ENCODE measurements at regions not wholly inside any gene's neighbourhood (a gene's known extent, or its start where the extent isn't known, plus 50 kb on each side); places are given as distances from the start of the nearest gene placed in this dataset.
"Not testable (repeated sequence)": the region's sequence is repeated elsewhere in the genome, so short reads cannot be mapped to it uniquely, and the experiment has no call there.

DNA sequence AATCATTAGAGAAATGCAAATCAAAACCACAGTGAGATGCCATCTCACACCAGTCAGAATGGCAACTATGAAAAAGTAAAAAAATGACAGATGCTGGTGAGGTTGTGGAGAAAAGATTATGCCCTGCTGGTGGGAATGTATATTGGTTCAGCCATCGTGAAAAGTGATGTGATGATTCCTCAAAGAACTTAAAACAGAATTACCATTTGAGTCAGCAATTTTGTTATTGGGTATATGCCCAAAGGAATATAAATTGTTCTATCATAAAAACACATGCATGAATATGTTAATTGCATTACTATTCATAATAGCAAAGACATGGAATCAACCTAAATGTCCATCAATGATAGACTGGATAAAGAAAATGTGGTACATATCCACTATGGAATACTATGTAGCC, 115.1 kb upstream of the OR4E1 start:
- H3K36me3 ChIP-seq (ENCODE audit: control insufficient read depth in 1 of 2, insufficient read depth in 2 of 2, low read length in 2 of 2); H2AFZ ChIP-seq (ENCODE audit: low read depth, low read length, poor library complexity, severe bottlenecking); H3K9me3 ChIP-seq (ENCODE audit: control insufficient read depth in 1 of 2, insufficient read depth in 1 of 2, low read depth in 1 of 2, low read length in 2 of 2); H3K4me2 ChIP-seq (ENCODE audit: low read length); intact Hi-C loops (cut with micrococcal nuclease); RAD21 ChIA-PET (ENCODE audit: low non-redundant PET in 1 of 2, low total read pairs in 2 of 2, uncharacterized antibody in 2 of 2, unreplicated experiment in 2 of 2); CTCF ChIA-PET; H3K27ac ChIP-seq (ENCODE audit: low read depth, low read length); H4K20me1 ChIP-seq (ENCODE audit: insufficient read depth); H3K4me3 ChIP-seq (replicated peaks in 1 of 2; ENCODE audit: low read depth in 1 of 2, low read length in 2 of 2); H3K9me2 ChIP-seq (ENCODE audit: insufficient read depth); DNase-seq (ENCODE audit: low read depth, low spot score); BruUV-seq (replicated peaks); POLR2A ChIA-PET; H3K4me1 ChIP-seq (ENCODE audit: control insufficient read depth in 1 of 2, insufficient read depth in 2 of 2, low read length in 2 of 2); H3K9ac ChIP-seq (ENCODE audit: low read length); ATAC-seq; H3K79me2 ChIP-seq (ENCODE audit: insufficient read depth, low read length): not testable (repeated sequence)
- H3K27me3 ChIP-seq (ENCODE audit: insufficient read depth, low read length): peaks cover 31% of the 10 kb centered on the region
- TF ChIP-seq, protein P1, sequence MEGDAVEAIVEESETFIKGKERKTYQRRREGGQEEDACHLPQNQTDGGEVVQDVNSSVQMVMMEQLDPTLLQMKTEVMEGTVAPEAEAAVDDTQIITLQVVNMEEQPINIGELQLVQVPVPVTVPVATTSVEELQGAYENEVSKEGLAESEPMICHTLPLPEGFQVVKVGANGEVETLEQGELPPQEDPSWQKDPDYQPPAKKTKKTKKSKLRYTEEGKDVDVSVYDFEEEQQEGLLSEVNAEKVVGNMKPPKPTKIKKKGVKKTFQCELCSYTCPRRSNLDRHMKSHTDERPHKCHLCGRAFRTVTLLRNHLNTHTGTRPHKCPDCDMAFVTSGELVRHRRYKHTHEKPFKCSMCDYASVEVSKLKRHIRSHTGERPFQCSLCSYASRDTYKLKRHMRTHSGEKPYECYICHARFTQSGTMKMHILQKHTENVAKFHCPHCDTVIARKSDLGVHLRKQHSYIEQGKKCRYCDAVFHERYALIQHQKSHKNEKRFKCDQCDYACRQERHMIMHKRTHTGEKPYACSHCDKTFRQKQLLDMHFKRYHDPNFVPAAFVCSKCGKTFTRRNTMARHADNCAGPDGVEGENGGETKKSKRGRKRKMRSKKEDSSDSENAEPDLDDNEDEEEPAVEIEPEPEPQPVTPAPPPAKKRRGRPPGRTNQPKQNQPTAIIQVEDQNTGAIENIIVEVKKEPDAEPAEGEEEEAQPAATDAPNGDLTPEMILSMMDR (IDR thresholded peaks at IDR 0.05 in 2 of 3, conservative IDR thresholded peaks at IDR 0.05 in 1 of 3; ENCODE audit: borderline replicate concordance in 1 of 3, insufficient read depth in 1 of 3, low read depth in 2 of 3, low read length in 2 of 3): peak in 2 of 3 experiments; percentile 19 to 35; a peak in 3 of 6 replicates

DNA sequence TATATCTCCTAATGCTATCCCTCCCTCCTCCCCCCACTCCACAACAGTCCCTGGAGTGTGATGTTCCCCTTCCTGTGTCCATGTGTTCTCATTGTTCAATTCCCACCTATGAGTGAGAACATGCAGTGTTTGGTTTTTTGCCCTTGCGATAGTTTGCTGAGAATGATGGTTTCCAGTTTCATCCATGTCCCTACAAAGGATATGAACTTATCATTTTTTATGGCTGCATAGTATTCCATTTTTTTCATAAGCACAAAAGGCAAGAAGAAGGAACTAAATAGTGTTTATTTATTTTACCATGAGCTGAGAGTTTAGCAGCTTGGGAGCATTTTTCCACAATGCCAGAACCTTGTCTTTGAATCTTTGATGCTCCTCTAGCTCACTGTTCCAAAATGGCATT, 113.6 kb upstream of the OR4E1 start:
- RAD21 ChIA-PET (ENCODE audit: low non-redundant PET in 1 of 2, low total read pairs in 2 of 2, uncharacterized antibody in 2 of 2, unreplicated experiment in 2 of 2); H3K9me2 ChIP-seq (ENCODE audit: insufficient read depth); H3K9me3 ChIP-seq (ENCODE audit: control insufficient read depth in 1 of 2, insufficient read depth in 1 of 2, low read depth in 1 of 2, low read length in 2 of 2); H3K4me3 ChIP-seq (replicated peaks in 1 of 2; ENCODE audit: low read depth in 1 of 2, low read length in 2 of 2); H3K4me2 ChIP-seq (ENCODE audit: low read length); intact Hi-C loops (cut with micrococcal nuclease); H4K20me1 ChIP-seq (ENCODE audit: insufficient read depth); ATAC-seq; H2AFZ ChIP-seq (ENCODE audit: low read depth, low read length, poor library complexity, severe bottlenecking); CTCF ChIA-PET; POLR2A ChIA-PET; BruUV-seq (replicated peaks); H3K4me1 ChIP-seq (ENCODE audit: control insufficient read depth in 1 of 2, insufficient read depth in 2 of 2, low read length in 2 of 2); H3K79me2 ChIP-seq (ENCODE audit: insufficient read depth, low read length); H3K36me3 ChIP-seq (ENCODE audit: control insufficient read depth in 1 of 2, insufficient read depth in 2 of 2, low read length in 2 of 2); H3K27ac ChIP-seq (ENCODE audit: low read depth, low read length); H3K9ac ChIP-seq (ENCODE audit: low read length); DNase-seq (ENCODE audit: low read depth, low spot score): not testable (repeated sequence)
- H3K27me3 ChIP-seq (ENCODE audit: insufficient read depth, low read length): peaks cover 23% of the 10 kb centered on the region
